ENCODE measurements at regions not wholly inside any gene's neighbourhood (a gene's known extent, or its start where the extent isn't known, plus 50 kb on each side); places are given as distances from the start of the nearest gene placed in this dataset.
A peak's percentile ranks its signal among the peaks of the same experiment; 100 is the strongest.

DNA sequence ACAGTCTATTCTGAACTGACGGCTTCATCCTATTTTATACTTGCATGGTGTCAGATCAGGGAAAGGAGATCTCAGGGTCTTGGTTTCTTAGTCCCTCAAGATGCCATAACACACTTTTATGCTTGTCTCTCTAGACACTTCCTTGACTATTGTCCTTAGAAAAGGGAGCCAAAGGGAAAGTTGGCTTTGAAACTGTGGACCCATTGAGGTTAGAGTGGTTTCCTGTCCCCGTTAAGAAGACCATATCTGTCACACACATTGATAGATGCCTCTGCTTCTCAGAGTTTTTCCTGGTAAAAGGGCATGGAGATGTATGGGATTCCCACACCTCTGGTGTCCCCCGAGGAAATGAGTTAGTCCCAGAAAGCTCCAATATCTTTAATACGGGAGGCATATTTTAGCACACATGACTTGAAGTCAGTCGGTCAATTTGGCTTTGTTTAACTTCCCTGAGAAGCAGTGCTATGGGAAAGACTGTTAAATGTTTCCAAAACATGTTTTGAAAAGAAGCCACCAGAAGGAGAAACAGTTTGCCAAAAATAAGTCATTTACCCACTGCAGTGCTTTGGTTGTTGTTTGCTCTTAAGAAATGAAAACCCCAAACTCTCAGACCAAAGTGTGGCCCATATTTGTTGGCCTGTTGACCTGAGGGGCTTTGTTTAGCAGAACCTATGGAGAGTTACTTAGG, 133.4 kb upstream of the CXCR4 start:
- peaks cover 12 to 53% (median 38%) of the 10 kb centered on the region in 3 donors for H3K4me1 Mint-ChIP-seq
- no peaks in the 10 kb centered on the region for H3K27me3 ChIP-seq (replicated peaks in 1 of 2; ENCODE audit: control insufficient read depth in 2 of 2, extremely low read depth in 1 of 2, insufficient read depth in 2 of 2, low read length in 1 of 2)
- H3K4me1 ChIP-seq (ENCODE audit: control insufficient read depth in 1 of 2, extremely low read depth in 1 of 2, insufficient read depth in 2 of 2, low read length in 2 of 2): peaks cover 0 to 3% of the 10 kb centered on the region in 2 experiments
- H3K9me3 Mint-ChIP-seq: no peaks in the 10 kb centered on the region
- no peaks in the 10 kb centered on the region for H3K9me3 ChIP-seq
- H3K27me3 Mint-ChIP-seq: no peaks in the 10 kb centered on the region
- no peak overlapping the region for H3K27ac Mint-ChIP-seq
- CTCF ChIA-PET: no interaction called here
- ATAC-seq (replicated peaks in 1 of 4) (no peak), DNase-seq (no peak)
- no peak overlapping the region for H3K4me3 Mint-ChIP-seq
- POLR2A ChIA-PET: no interaction called here
- H3K27ac ChIP-seq (ENCODE audit: low read length): no peak overlapping the region
- H3K36me3 ChIP-seq (ENCODE audit: control insufficient read depth in 2 of 2, extremely low read depth in 1 of 2, insufficient read depth in 1 of 2, low read length in 1 of 2): no peaks in the 10 kb centered on the region
- H3K4me3 ChIP-seq (ENCODE audit: control insufficient read depth in 1 of 2, extremely low read depth in 1 of 2, low read length in 1 of 2): no peak overlapping the region
- H3K36me3 Mint-ChIP-seq: no peaks in the 10 kb centered on the region
- 86% methylated on average over 2 of the region's 5 CpGs for WGBS (ENCODE audit: insufficient coverage)

DNA sequence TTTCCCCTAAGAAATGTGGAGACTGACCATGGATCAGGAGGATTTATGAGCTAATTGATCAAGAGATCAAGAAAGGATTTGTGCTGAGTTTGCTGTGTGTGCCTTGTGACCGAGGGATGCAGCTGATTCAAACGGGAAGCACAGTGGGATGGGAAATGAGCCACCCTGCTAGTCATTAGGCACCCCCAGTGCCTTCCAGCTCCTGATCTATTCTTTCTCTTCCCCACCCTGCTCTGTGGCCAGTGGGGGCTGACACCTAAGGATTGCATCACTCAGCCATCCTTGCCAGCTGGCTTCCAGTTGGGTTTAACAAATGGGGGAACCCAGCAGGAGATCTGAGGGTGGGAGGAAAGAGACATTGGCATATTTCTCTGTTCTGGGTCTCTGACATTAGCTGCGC, 132.2 kb upstream of the CXCR4 start:
- Histone ChIP-seq H3K4me1 (ENCODE audit: control insufficient read depth in 1 of 2, extremely low read depth in 1 of 2, insufficient read depth in 2 of 2, low read length in 2 of 2) (peaks cover 0 to 8% of the 10 kb centered on the region in 2 experiments), H3K36me3 (ENCODE audit: control insufficient read depth in 2 of 2, extremely low read depth in 1 of 2, insufficient read depth in 1 of 2, low read length in 1 of 2) (no peaks in the 10 kb centered on the region), H3K27ac (ENCODE audit: low read length) (no peak overlapping the region), H3K27me3 (replicated peaks in 1 of 2; ENCODE audit: control insufficient read depth in 2 of 2, extremely low read depth in 1 of 2, insufficient read depth in 2 of 2, low read length in 1 of 2) (no peaks in the 10 kb centered on the region), H3K4me3 (ENCODE audit: control insufficient read depth in 1 of 2, extremely low read depth in 1 of 2, low read length in 1 of 2) (no peak overlapping the region), H3K9me3 (no peaks in the 10 kb centered on the region)
- Mint-ChIP-seq H3K27ac (no peak overlapping the region), H3K4me3 (no peak overlapping the region), H3K27me3 (no peaks in the 10 kb centered on the region), H3K4me1 (peaks cover 16 to 42% (median 26%) of the 10 kb centered on the region in 3 donors), H3K36me3 (no peaks in the 10 kb centered on the region), H3K9me3 (no peaks in the 10 kb centered on the region)
- no CpG with 5 or more reads among the region's 3 CpGs for WGBS (ENCODE audit: insufficient coverage)
- no peak for DNase-seq
- CTCF ChIA-PET: no interaction called here
- POLR2A ChIA-PET: no interaction called here
- ATAC-seq (replicated peaks in 1 of 4): no peak

GRCh38 chr2:136248907-136249306, 131.0 kb upstream of the CXCR4 start:
- Histone ChIP-seq H3K9me3 (no peaks in the 10 kb centered on the region), H3K4me1 (ENCODE audit: control insufficient read depth in 1 of 2, extremely low read depth in 1 of 2, insufficient read depth in 2 of 2, low read length in 2 of 2) (peaks cover 0 to 8% of the 10 kb centered on the region in 2 experiments), H3K27me3 (replicated peaks in 1 of 2; ENCODE audit: control insufficient read depth in 2 of 2, extremely low read depth in 1 of 2, insufficient read depth in 2 of 2, low read length in 1 of 2) (no peaks in the 10 kb centered on the region), H3K36me3 (ENCODE audit: control insufficient read depth in 2 of 2, extremely low read depth in 1 of 2, insufficient read depth in 1 of 2, low read length in 1 of 2) (no peaks in the 10 kb centered on the region), H3K4me3 (ENCODE audit: control insufficient read depth in 1 of 2, extremely low read depth in 1 of 2, low read length in 1 of 2) (no peak overlapping the region), H3K27ac (ENCODE audit: low read length) (no peak overlapping the region)
- ATAC-seq (replicated peaks in 1 of 4) (no peak), DNase-seq (no peak)
- 88% methylated on average over 2 of the region's 2 CpGs for WGBS (ENCODE audit: insufficient coverage)
- ChIA-PET POLR2A (interaction anchor here in 1 of 2 donors (0.6 kb wide), 1 partner anchor 55 kb away, joined by 3 read pairs; no protein-coding TSS in a partner anchor), CTCF (no interaction called here)
- Mint-ChIP-seq H3K4me3 (no peak overlapping the region), H3K36me3 (no peaks in the 10 kb centered on the region), H3K9me3 (no peaks in the 10 kb centered on the region), H3K27ac (peak overlapping the region in 1 of 2 donors; percentile 26), H3K4me1 (peaks cover 11 to 37% (median 24%) of the 10 kb centered on the region in 3 donors), H3K27me3 (no peaks in the 10 kb centered on the region)

DNA sequence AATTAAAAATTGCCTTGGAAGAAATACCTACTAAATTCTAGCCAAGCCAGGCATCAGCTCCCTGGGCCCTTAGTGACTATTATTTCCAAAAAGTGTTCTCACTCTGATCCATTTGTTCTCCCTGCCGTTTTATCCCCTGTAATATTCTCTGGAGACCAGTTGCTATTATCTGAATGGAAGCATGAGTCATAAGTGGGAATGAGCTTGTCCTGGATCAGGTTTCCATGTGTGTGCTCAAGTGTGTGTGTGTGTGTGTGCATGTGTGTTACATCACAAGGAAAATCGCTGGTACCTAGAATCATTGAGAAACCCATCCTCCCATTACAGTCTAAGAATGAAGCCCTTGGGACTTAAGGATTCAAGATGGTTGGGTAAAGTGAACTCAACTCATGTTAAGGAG, 130.3 kb upstream of the CXCR4 start:
- Histone ChIP-seq H3K27me3 (replicated peaks in 1 of 2; ENCODE audit: control insufficient read depth in 2 of 2, extremely low read depth in 1 of 2, insufficient read depth in 2 of 2, low read length in 1 of 2) (no peaks in the 10 kb centered on the region), H3K4me1 (ENCODE audit: control insufficient read depth in 1 of 2, extremely low read depth in 1 of 2, insufficient read depth in 2 of 2, low read length in 2 of 2) (peaks cover 0 to 5% of the 10 kb centered on the region in 2 experiments), H3K27ac (ENCODE audit: low read length) (no peak overlapping the region), H3K4me3 (ENCODE audit: control insufficient read depth in 1 of 2, extremely low read depth in 1 of 2, low read length in 1 of 2) (no peak overlapping the region), H3K36me3 (ENCODE audit: control insufficient read depth in 2 of 2, extremely low read depth in 1 of 2, insufficient read depth in 1 of 2, low read length in 1 of 2) (no peaks in the 10 kb centered on the region), H3K9me3 (no peaks in the 10 kb centered on the region)
- Mint-ChIP-seq H3K9me3 (no peaks in the 10 kb centered on the region), H3K4me1 (peaks cover 8 to 37% (median 22%) of the 10 kb centered on the region in 3 donors), H3K36me3 (no peaks in the 10 kb centered on the region), H3K4me3 (no peak overlapping the region), H3K27me3 (no peaks in the 10 kb centered on the region), H3K27ac (no peak overlapping the region)
- CTCF ChIA-PET: no interaction called here
- DNase-seq: no peak
- no CpG with 5 or more reads among the region's 2 CpGs for WGBS (ENCODE audit: insufficient coverage)
- POLR2A ChIA-PET: interaction anchor here (0.6 kb wide), 2 partner anchors 56 to 373 kb away, joined by 3 read pairs; no protein-coding TSS in a partner anchor
- ATAC-seq (replicated peaks in 1 of 4): no peak

- ATAC-seq (replicated peaks in 1 of 4) (no peak), DNase-seq (no peak)
- no peaks in the 10 kb centered on the region for H3K36me3 ChIP-seq (ENCODE audit: control insufficient read depth in 2 of 2, extremely low read depth in 1 of 2, insufficient read depth in 1 of 2, low read length in 1 of 2)
- CTCF ChIA-PET: no interaction called here
- POLR2A ChIA-PET: interaction anchor here in 1 of 2 donors (0.6 kb wide), 1 partner anchor 372 kb away, joined by 3 read pairs; no protein-coding TSS in a partner anchor
- H3K4me3 ChIP-seq (ENCODE audit: control insufficient read depth in 1 of 2, extremely low read depth in 1 of 2, low read length in 1 of 2): no peak overlapping the region
- WGBS (ENCODE audit: insufficient coverage): 80% methylated on average over 5 of the region's 7 CpGs
- Mint-ChIP-seq H3K27ac (no peak overlapping the region), H3K9me3 (no peaks in the 10 kb centered on the region), H3K4me3 (no peak overlapping the region), H3K27me3 (no peaks in the 10 kb centered on the region), H3K36me3 (no peaks in the 10 kb centered on the region), H3K4me1 (peaks cover 15 to 41% (median 26%) of the 10 kb centered on the region in 3 donors)
- no peaks in the 10 kb centered on the region for H3K27me3 ChIP-seq (replicated peaks in 1 of 2; ENCODE audit: control insufficient read depth in 2 of 2, extremely low read depth in 1 of 2, insufficient read depth in 2 of 2, low read length in 1 of 2)
- no peaks in the 10 kb centered on the region for H3K9me3 ChIP-seq
- peaks cover 0 to 13% of the 10 kb centered on the region in 2 experiments for H3K4me1 ChIP-seq (ENCODE audit: control insufficient read depth in 1 of 2, extremely low read depth in 1 of 2, insufficient read depth in 2 of 2, low read length in 2 of 2)
- no peak overlapping the region for H3K27ac ChIP-seq (ENCODE audit: low read length)
Measured at GRCh38 chr2:136247204-136247950, 129.4 kb upstream of the CXCR4 start.

DNA sequence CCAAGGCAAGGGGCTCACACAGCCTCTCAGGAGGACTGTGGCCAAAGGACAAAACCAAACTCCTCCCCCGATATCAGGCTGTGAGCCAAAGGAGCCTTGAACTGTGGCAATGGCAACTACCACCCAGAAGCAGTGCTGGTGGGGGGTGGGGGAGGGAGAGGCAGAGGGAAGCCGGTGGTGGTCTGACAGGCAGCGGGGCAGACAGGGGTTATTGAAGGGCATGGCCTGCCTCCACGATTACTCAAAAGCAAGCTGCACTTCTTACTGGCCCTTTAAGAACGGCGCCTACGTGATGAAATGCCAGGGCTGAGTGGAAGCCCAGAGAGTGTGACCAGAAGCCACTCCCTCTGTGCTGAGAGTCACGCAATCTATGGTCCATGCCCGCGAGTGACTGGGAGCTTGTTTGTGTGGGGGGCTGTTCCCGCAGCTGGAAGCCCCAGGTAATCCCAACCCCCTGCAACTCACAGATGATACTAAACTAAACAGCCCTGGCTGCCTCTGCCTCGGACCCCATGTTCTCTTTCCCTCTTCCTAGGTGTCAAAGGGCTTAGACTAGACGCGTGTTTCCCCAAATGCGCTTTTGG, 128.2 kb upstream of the CXCR4 start:
- POLR2A ChIA-PET: interaction anchor here (0.7 kb wide), 2 partner anchors 83 to 301 kb away, joined by 3 to 8 read pairs; no protein-coding TSS in a partner anchor
- H3K4me1 Mint-ChIP-seq: peaks cover 18 to 44% (median 32%) of the 10 kb centered on the region in 3 donors

More for the DNA sequence above, 128.2 kb upstream of the CXCR4 start:
- Histone ChIP-seq H3K9me3 (no peaks in the 10 kb centered on the region), H3K4me3 (ENCODE audit: control insufficient read depth in 1 of 2, extremely low read depth in 1 of 2, low read length in 1 of 2) (no peak overlapping the region), H3K27me3 (replicated peaks in 1 of 2; ENCODE audit: control insufficient read depth in 2 of 2, extremely low read depth in 1 of 2, insufficient read depth in 2 of 2, low read length in 1 of 2) (no peaks in the 10 kb centered on the region), H3K36me3 (ENCODE audit: control insufficient read depth in 2 of 2, extremely low read depth in 1 of 2, insufficient read depth in 1 of 2, low read length in 1 of 2) (no peaks in the 10 kb centered on the region), H3K27ac (ENCODE audit: low read length) (no peak overlapping the region), H3K4me1 (ENCODE audit: control insufficient read depth in 1 of 2, extremely low read depth in 1 of 2, insufficient read depth in 2 of 2, low read length in 2 of 2) (peaks cover 0 to 18% of the 10 kb centered on the region in 2 experiments)
- no peak overlapping the region for H3K4me3 Mint-ChIP-seq
- CTCF ChIA-PET: interaction anchor here in 1 of 2 donors (1.1 kb wide), 1 partner anchor 138 kb away, joined by 3 read pairs; no protein-coding TSS in a partner anchor
- DNase-seq (peak in 3 of 35 experiments; percentile 7 to 33 (median 13)), ATAC-seq (replicated peaks in 1 of 4) (peak in 1 of 4 experiments; percentile 38)
- no peaks in the 10 kb centered on the region for H3K27me3 Mint-ChIP-seq
- 90% methylated on average over 6 of the region's 15 CpGs for WGBS (ENCODE audit: insufficient coverage)
- H3K36me3 Mint-ChIP-seq: no peaks in the 10 kb centered on the region
- no peak overlapping the region for H3K27ac Mint-ChIP-seq
- H3K9me3 Mint-ChIP-seq: no peaks in the 10 kb centered on the region

Measured in T-cell (primary cell).